ENCODE measurements at regions not wholly inside any gene's neighbourhood (a gene's known extent, or its start where the extent isn't known, plus 50 kb on each side); places are given as distances from the start of the nearest gene placed in this dataset.

DNA sequence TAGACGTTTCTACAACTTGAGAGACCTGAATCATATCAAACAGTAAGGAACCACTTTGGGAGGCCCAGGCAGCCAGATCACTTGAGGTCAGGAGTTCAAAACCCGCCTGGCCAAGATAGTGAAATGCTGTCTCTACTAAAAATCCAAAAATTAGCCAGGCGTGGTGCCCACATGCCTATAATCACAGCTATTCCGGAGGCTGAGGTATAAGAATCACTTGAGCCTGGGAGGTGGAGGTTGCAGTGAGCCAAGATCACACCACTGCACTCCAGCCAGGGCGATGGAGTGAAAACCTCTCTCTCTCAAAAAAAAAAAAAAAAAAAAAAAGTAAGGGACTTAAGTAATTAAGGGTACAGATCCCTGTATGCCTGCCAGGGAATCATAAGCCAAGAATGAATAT is 103.4 kb upstream of the NUDT7 start:
- no peaks in the 10 kb centered on the region for H3K9me3 Mint-ChIP-seq (ENCODE audit: low read depth, unreplicated experiment)
- intact Hi-C loops (cut with micrococcal nuclease; ENCODE audit: unreplicated experiment) = no loop called here
- BruUV-seq (replicated peaks) = no TSS peak
- peaks cover 46% of the 10 kb centered on the region for H3K27me3 Mint-ChIP-seq (ENCODE audit: unreplicated experiment)
- DNase-seq = no peak
- TF ChIP-seq, protein P1, sequence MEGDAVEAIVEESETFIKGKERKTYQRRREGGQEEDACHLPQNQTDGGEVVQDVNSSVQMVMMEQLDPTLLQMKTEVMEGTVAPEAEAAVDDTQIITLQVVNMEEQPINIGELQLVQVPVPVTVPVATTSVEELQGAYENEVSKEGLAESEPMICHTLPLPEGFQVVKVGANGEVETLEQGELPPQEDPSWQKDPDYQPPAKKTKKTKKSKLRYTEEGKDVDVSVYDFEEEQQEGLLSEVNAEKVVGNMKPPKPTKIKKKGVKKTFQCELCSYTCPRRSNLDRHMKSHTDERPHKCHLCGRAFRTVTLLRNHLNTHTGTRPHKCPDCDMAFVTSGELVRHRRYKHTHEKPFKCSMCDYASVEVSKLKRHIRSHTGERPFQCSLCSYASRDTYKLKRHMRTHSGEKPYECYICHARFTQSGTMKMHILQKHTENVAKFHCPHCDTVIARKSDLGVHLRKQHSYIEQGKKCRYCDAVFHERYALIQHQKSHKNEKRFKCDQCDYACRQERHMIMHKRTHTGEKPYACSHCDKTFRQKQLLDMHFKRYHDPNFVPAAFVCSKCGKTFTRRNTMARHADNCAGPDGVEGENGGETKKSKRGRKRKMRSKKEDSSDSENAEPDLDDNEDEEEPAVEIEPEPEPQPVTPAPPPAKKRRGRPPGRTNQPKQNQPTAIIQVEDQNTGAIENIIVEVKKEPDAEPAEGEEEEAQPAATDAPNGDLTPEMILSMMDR (IDR thresholded peaks at IDR 0.05; ENCODE audit: unreplicated experiment) = no peak
- no peak overlapping the region for H3K4me3 Mint-ChIP-seq (ENCODE audit: low read depth, unreplicated experiment)
- no peaks in the 10 kb centered on the region for H3K4me1 Mint-ChIP-seq (ENCODE audit: low read depth, unreplicated experiment)
- no peak overlapping the region for H3K27ac Mint-ChIP-seq (ENCODE audit: unreplicated experiment)
- CTCF ChIA-PET = interaction anchor here (0.7 kb wide), 1 partner anchor 493 kb away, joined by 3 read pairs; no protein-coding TSS in a partner anchor
- no peaks in the 10 kb centered on the region for H3K36me3 Mint-ChIP-seq (ENCODE audit: insufficient read depth, unreplicated experiment)

DNA sequence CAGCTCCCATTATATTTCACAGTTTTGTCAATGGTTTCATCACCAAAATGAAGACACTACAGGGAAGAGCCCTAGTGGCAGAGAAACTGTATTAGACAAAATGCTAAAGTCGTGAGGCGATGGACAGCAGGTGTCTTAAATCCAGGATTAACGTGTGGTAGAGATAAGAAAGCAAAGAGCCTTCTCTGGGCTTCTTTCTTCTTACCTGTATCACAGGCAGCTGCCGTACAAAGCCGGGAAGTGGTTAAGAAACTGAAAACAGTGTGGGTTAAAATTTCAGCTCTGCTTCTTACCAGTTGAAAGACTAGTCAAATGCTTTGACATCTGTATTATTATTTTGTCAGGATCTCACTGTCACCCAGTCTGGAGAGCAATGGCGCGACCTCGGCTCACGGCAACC is 98.2 kb upstream of the NUDT7 start:
- Mint-ChIP-seq H3K27me3 (ENCODE audit: unreplicated experiment) (peaks cover 14% of the 10 kb centered on the region), H3K27ac (ENCODE audit: unreplicated experiment) (no peak overlapping the region), H3K4me1 (ENCODE audit: low read depth, unreplicated experiment) (no peaks in the 10 kb centered on the region), H3K9me3 (ENCODE audit: low read depth, unreplicated experiment) (no peaks in the 10 kb centered on the region), H3K36me3 (ENCODE audit: insufficient read depth, unreplicated experiment) (no peaks in the 10 kb centered on the region), H3K4me3 (ENCODE audit: low read depth, unreplicated experiment) (no peak overlapping the region)
- no peak for DNase-seq
- CTCF ChIA-PET = no interaction called here
- BruUV-seq (replicated peaks) = no TSS peak
- intact Hi-C loops (cut with micrococcal nuclease; ENCODE audit: unreplicated experiment) = no loop called here
- TF ChIP-seq, protein P1 (IDR thresholded peaks at IDR 0.05; ENCODE audit: unreplicated experiment) = no peak

GRCh38 chr16:77636615-77637014 is 85.7 kb upstream of the NUDT7 start:
- no peak for DNase-seq
- TF ChIP-seq, protein P1 (IDR thresholded peaks at IDR 0.05; ENCODE audit: unreplicated experiment) = no peak
- Mint-ChIP-seq H3K27me3 (ENCODE audit: unreplicated experiment) (peaks cover 83% of the 10 kb centered on the region), H3K9me3 (ENCODE audit: low read depth, unreplicated experiment) (peaks cover 2% of the 10 kb centered on the region), H3K27ac (ENCODE audit: unreplicated experiment) (no peak overlapping the region), H3K4me1 (ENCODE audit: low read depth, unreplicated experiment) (no peaks in the 10 kb centered on the region), H3K4me3 (ENCODE audit: low read depth, unreplicated experiment) (no peak overlapping the region), H3K36me3 (ENCODE audit: insufficient read depth, unreplicated experiment) (no peaks in the 10 kb centered on the region)
- intact Hi-C loops (cut with micrococcal nuclease; ENCODE audit: unreplicated experiment) = no loop called here
- no TSS peak for BruUV-seq (replicated peaks)
- CTCF ChIA-PET = no interaction called here

GRCh38 chr16:77637940-77638339 is 84.4 kb upstream of the NUDT7 start:
- no TSS peak for BruUV-seq (replicated peaks)
- peaks cover 84% of the 10 kb centered on the region for H3K27me3 Mint-ChIP-seq (ENCODE audit: unreplicated experiment)

More at GRCh38 chr16:77637940-77638339, 84.4 kb upstream of the NUDT7 start:
- H3K27ac Mint-ChIP-seq (ENCODE audit: unreplicated experiment) = no peak overlapping the region
- CTCF ChIA-PET = no interaction called here
- no peaks in the 10 kb centered on the region for H3K4me1 Mint-ChIP-seq (ENCODE audit: low read depth, unreplicated experiment)
- H3K36me3 Mint-ChIP-seq (ENCODE audit: insufficient read depth, unreplicated experiment) = no peaks in the 10 kb centered on the region
- DNase-seq = no peak
- H3K9me3 Mint-ChIP-seq (ENCODE audit: low read depth, unreplicated experiment) = no peaks in the 10 kb centered on the region
- no peak overlapping the region for H3K4me3 Mint-ChIP-seq (ENCODE audit: low read depth, unreplicated experiment)
- intact Hi-C loops (cut with micrococcal nuclease; ENCODE audit: unreplicated experiment) = no loop called here
- TF ChIP-seq, protein P1 (IDR thresholded peaks at IDR 0.05; ENCODE audit: unreplicated experiment) = no peak
